Brain microvascular endothelial cell (primary cell): ENCODE measurements at regions not wholly inside any gene's neighbourhood (a gene's known extent, or its start where the extent isn't known, plus 50 kb on each side); places are given as distances from the start of the nearest gene placed in this dataset.
A peak's percentile ranks its signal among the peaks of the same experiment; 100 is the strongest.

Experiments
- DNase-seq: peaks from one replicate; pipeline ENCODE4 v3.0.0-alpha.2; 2020
- H3K27ac ChIP-seq: fragments of 250-450 bp; sonication (Bioruptor Pico); 2 replicates; pipeline ENCODE4 v1.5.1; 2020; ENCODE audit warnings: mild to moderate bottlenecking, moderate library complexity
- H3K27me3 ChIP-seq: fragments of 250-450 bp; sonication (Bioruptor Pico); replicated peaks from 2 replicates; pipeline ENCODE4 v1.5.1; 2020; ENCODE audit warnings: mild to moderate bottlenecking
- H3K36me3 ChIP-seq: fragments of 250-450 bp; sonication (Bioruptor Pico); replicated peaks from 2 replicates; pipeline ENCODE4 v1.5.1; 2020; ENCODE audit warnings: mild to moderate bottlenecking
- H3K4me3 ChIP-seq: 2 replicates; pipeline ENCODE4 v1.5.1; 2011; ENCODE audit warnings: low read depth, mild to moderate bottlenecking, control low read depth, low read length, moderate library complexity
- CTCF ChIP-seq: IDR thresholded peaks from 2 replicates; pipeline ENCODE4 v1.5.1; 2011; ENCODE audit warnings: low read depth, mild to moderate bottlenecking, moderate library complexity, low read length, control low read depth, inconsistent platforms; ENCODE audit errors: missing control alignments
- in situ Hi-C: cut with HindIII; loops from 2 replicates; pipeline ENCODE4 v1.10.0; 2017; ENCODE audit warnings: low sequenced_read_pairs, low pct_ligation_motif_present

GRCh38 chr20:19932170-19932667 is 84.9 kb upstream of the NAA20 start:
- peak; percentile 67 for DNase-seq
- Histone ChIP-seq H3K36me3 (no peaks in the 10 kb centered on the region), H3K27me3 (no peaks in the 10 kb centered on the region), H3K4me3 (no peak overlapping the region), H3K27ac (peak overlapping the region; percentile 1)
- in situ Hi-C loops, result no loop called here
- TF ChIP-seq CTCF, result peak; percentile 5

GRCh38 chr20:19934792-19935491 is 82.2 kb upstream of the NAA20 start:
- Histone ChIP-seq H3K36me3 (no peaks in the 10 kb centered on the region), H3K4me3 (peak overlapping the region; percentile 3), H3K27ac (no peak overlapping the region), H3K27me3 (no peaks in the 10 kb centered on the region)
- no peak for TF ChIP-seq CTCF
- DNase-seq, result no peak
- in situ Hi-C loops, result no loop called here

- DNase-seq, result no peak
- no peak overlapping the region for H3K4me3 ChIP-seq
- TF ChIP-seq CTCF, result no peak
- in situ Hi-C loops, result no loop called here
- no peaks in the 10 kb centered on the region for H3K36me3 ChIP-seq
- H3K27me3 ChIP-seq, result no peaks in the 10 kb centered on the region
- H3K27ac ChIP-seq, result no peak overlapping the region
Measured at GRCh38 chr20:19935842-19936241, 81.3 kb upstream of the NAA20 start.

GRCh38 chr20:19936466-19937200 is 80.5 kb upstream of the NAA20 start:
- in situ Hi-C loops, result no loop called here
- H3K4me3 ChIP-seq, result no peak overlapping the region
- no peak for TF ChIP-seq CTCF
- H3K27me3 ChIP-seq, result no peaks in the 10 kb centered on the region
- no peaks in the 10 kb centered on the region for H3K36me3 ChIP-seq
- DNase-seq, result no peak
- no peak overlapping the region for H3K27ac ChIP-seq

GRCh38 chr20:19937218-19937617 is 79.9 kb upstream of the NAA20 start:
- no peaks in the 10 kb centered on the region for H3K36me3 ChIP-seq
- DNase-seq, result no peak
- no peak for TF ChIP-seq CTCF
- H3K27ac ChIP-seq, result no peak overlapping the region
- H3K4me3 ChIP-seq, result no peak overlapping the region
- in situ Hi-C loops, result no loop called here
- no peaks in the 10 kb centered on the region for H3K27me3 ChIP-seq
